ENCODE measurements at regions not wholly inside any gene's neighbourhood (a gene's known extent, or its start where the extent isn't known, plus 50 kb on each side); places are given as distances from the start of the nearest gene placed in this dataset.

DNA sequence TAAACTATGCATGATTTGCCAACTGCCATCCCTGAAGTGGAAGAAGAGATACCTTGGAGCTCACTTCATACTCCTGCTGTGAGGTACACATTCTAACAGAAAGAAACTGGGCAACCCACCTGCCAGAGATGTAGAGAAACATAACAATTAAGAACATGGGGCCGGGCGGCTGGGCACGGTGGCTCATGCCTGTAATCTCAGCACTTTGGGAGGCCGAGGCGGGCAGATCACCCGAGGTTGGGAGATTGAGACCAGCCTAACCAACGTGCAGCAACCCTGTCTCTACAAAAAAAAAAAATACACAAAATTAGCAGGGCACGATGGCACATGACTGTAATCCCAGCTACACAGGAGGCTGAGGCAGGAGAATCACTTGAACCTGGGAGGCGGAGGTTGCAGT lies 402.6 kb upstream of the ANKRD30A start:
- no peaks in the 10 kb centered on the region for H3K4me1 ChIP-seq
- intact Hi-C loops (cut with DNase I): no loop called here
- no peak overlapping the region for H3K4me3 ChIP-seq
- H3K27ac ChIP-seq: no peak overlapping the region
- no peaks in the 10 kb centered on the region for H3K36me3 ChIP-seq
- no peaks in the 10 kb centered on the region for H3K9me3 ChIP-seq
- TF ChIP-seq POLR2A (IDR thresholded peaks at IDR 0.05): no peak
- no peak for TF ChIP-seq CTCF (IDR thresholded peaks at IDR 0.05)
- H3K27me3 ChIP-seq: no peaks in the 10 kb centered on the region
- WGBS (ENCODE audit: insufficient coverage, low coverage, low lambda C conversion rate, missing lambda C conversion rate): 71% methylated on average over 7 of the region's 9 CpGs
- DNase-seq (no peak), ATAC-seq (no peak)

GRCh38 chr10:36721871-36722270 lies 403.5 kb upstream of the ANKRD30A start:
- 36% methylated on average over 2 of the region's 2 CpGs for WGBS (ENCODE audit: insufficient coverage, low coverage, low lambda C conversion rate, missing lambda C conversion rate)
- DNase-seq: no peak

DNA sequence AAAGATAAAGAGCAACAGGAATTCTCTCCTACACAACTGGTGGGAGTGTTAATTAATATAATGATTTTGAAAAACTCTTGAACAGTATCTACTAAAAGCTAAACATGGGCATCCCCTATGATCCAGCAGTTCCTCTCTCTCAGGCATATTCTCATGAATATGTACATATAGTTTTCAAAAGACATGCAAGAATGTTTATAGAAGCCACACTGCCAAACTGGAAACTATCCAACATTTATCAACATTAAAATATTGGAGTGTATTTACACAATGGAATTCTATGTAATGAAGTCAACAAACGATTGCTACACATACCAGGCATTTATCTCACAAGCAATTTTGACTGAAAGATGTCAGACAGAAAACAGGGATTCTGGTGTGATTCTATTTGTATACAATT lies 404.5 kb upstream of the ANKRD30A start:
- no peak for ATAC-seq
- DNase-seq: no peak
- Histone ChIP-seq H3K27ac (no peak overlapping the region), H3K27me3 (no peaks in the 10 kb centered on the region), H3K9me3 (no peaks in the 10 kb centered on the region), H3K4me1 (no peaks in the 10 kb centered on the region), H3K36me3 (no peaks in the 10 kb centered on the region), H3K4me3 (no peak overlapping the region)
- WGBS (ENCODE audit: insufficient coverage, low coverage, low lambda C conversion rate, missing lambda C conversion rate): 10% methylated on average over 1 of the region's 1 CpG
- intact Hi-C loops (cut with DNase I): no loop called here
- TF ChIP-seq CTCF (IDR thresholded peaks at IDR 0.05) (no peak), POLR2A (IDR thresholded peaks at IDR 0.05) (no peak)

More at GRCh38 chr10:36721871-36722270, 403.5 kb upstream of the ANKRD30A start:
- no peak for ATAC-seq
- TF ChIP-seq POLR2A (IDR thresholded peaks at IDR 0.05): no peak
- TF ChIP-seq CTCF (IDR thresholded peaks at IDR 0.05): no peak
- H3K4me3 ChIP-seq: no peak overlapping the region
- intact Hi-C loops (cut with DNase I): no loop called here
- no peaks in the 10 kb centered on the region for H3K4me1 ChIP-seq
- H3K9me3 ChIP-seq: no peaks in the 10 kb centered on the region
- H3K27me3 ChIP-seq: no peaks in the 10 kb centered on the region
- no peak overlapping the region for H3K27ac ChIP-seq
- no peaks in the 10 kb centered on the region for H3K36me3 ChIP-seq

DNA sequence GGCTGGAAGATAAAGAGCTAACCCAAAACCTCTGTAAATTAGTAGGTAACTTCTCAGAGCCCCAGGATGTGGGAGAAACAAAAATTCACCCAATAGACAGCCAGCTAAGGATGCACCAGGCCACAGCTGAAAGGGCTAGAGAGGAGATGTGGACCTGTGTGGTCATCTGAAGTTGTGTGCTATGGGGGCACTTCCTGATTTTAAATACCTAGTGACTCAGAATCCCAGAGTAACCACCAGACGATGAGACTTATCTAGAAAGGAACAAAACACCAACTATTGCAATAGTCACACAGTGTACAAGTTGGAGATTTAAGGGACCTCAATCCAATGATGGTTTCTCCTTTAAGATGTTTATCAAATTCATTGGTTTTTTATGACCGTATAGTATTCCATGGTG lies 408.3 kb upstream of the ANKRD30A start:
- no peak overlapping the region for H3K4me3 ChIP-seq
- no peak for TF ChIP-seq POLR2A (IDR thresholded peaks at IDR 0.05)
- no peak for TF ChIP-seq CTCF (IDR thresholded peaks at IDR 0.05)
- H3K9me3 ChIP-seq: no peaks in the 10 kb centered on the region
- intact Hi-C loops (cut with DNase I): no loop called here
- no peaks in the 10 kb centered on the region for H3K27me3 ChIP-seq
- DNase-seq (no peak), ATAC-seq (no peak)
- 65% methylated on average over 2 of the region's 2 CpGs for WGBS (ENCODE audit: insufficient coverage, low coverage, low lambda C conversion rate, missing lambda C conversion rate)
- no peaks in the 10 kb centered on the region for H3K36me3 ChIP-seq
- H3K4me1 ChIP-seq: no peaks in the 10 kb centered on the region
- no peak overlapping the region for H3K27ac ChIP-seq

DNA sequence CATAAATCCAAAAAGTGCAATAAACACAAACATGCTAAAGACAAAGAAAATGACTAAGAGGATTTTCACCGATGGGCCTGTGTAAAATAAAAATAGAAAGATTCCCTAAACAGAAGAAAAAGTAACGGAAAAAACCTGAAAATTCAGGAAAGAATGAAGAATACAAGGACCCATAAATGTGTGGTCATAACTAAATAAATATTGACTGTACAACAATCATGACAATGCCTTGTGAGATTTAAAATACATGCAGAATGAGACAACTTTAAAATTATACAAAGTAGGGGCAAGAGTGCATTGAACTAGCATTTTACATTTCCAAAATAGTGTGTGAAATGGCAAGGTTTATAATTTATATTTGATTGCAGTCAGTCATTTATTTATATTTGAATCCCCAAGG lies 409.1 kb upstream of the ANKRD30A start:
- no peak for DNase-seq
- no peak for ATAC-seq
- H3K27ac ChIP-seq: no peak overlapping the region
- WGBS (ENCODE audit: insufficient coverage, low coverage, low lambda C conversion rate, missing lambda C conversion rate): 90% methylated on average over 2 of the region's 2 CpGs
- no peak for TF ChIP-seq CTCF (IDR thresholded peaks at IDR 0.05)
- no peak for TF ChIP-seq POLR2A (IDR thresholded peaks at IDR 0.05)
- no peaks in the 10 kb centered on the region for H3K4me1 ChIP-seq
- H3K9me3 ChIP-seq: no peaks in the 10 kb centered on the region
- H3K4me3 ChIP-seq: no peak overlapping the region
- H3K27me3 ChIP-seq: no peaks in the 10 kb centered on the region
- H3K36me3 ChIP-seq: no peaks in the 10 kb centered on the region
- intact Hi-C loops (cut with DNase I): no loop called here

Data from right lobe of liver (tissue), 6 donors.